ENCODE measurements at regions not wholly inside any gene's neighbourhood (a gene's known extent, or its start where the extent isn't known, plus 50 kb on each side); places are given as distances from the start of the nearest gene placed in this dataset.
"Not testable (repeated sequence)": the region's sequence is repeated elsewhere in the genome, so short reads cannot be mapped to it uniquely, and the experiment has no call there.

DNA sequence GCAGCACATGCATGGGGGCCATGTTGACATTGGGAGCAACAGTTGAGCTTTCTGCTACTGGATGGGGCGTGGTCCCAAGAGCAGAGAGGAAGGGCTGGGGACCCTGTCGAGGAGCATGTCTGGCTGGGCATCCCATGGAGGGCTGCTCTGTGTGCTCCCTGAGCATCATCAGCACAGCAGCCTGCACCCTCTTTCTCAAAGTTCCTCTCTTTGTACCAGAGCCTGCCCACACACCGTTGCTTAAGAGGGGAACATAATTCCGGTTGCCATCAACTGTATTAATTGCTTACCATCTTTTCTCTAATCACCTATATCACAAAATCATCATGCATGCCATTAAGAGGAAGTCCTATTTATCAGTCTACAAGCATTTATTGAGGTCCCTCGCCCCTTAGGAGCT is 55.2 kb upstream of the DIRAS2 start:
- H3K4me3 Mint-ChIP-seq, result no peak overlapping the region
- H3K9me3 Mint-ChIP-seq, result no peaks in the 10 kb centered on the region
- H3K36me3 Mint-ChIP-seq, result no peaks in the 10 kb centered on the region
- H3K27ac Mint-ChIP-seq, result no peak overlapping the region
- H3K27me3 Mint-ChIP-seq, result peaks cover 19 to 44% of the 10 kb centered on the region in 2 donors
- no peaks in the 10 kb centered on the region for H3K4me1 Mint-ChIP-seq (ENCODE audit: low read depth in 2 of 2)
- no peak for DNase-seq (ENCODE audit: low spot score)
- ATAC-seq, result no peak

DNA sequence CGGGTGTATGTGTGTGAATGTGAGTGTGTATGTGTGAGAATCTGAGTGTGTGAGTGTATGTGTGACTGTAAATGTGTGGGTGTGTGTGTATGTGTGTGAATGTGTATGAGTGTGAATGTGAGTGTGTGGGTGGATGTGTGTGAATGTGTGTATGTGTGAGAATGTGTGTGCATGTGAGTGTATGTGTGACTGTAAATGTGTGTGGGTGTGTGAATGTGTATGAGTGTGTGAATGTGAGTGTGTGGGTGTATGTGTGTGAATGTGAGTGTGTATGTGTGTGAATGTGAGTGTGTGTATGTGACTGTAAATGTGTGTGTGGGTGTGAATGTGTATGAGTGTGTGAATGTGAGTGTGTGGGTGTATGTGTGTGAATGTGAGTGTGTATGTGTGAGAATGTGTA is 51.6 kb upstream of the DIRAS2 start:
- peaks cover 10 to 20% of the 10 kb centered on the region in 2 donors for H3K27me3 Mint-ChIP-seq
- H3K9me3 Mint-ChIP-seq; H3K27ac Mint-ChIP-seq; H3K4me3 Mint-ChIP-seq; ATAC-seq; DNase-seq (ENCODE audit: low spot score); H3K4me1 Mint-ChIP-seq (ENCODE audit: low read depth in 2 of 2); H3K36me3 Mint-ChIP-seq: not testable (repeated sequence)
